HG03378 (cell line): ENCODE measurements at regions not wholly inside any gene's neighbourhood (a gene's known extent, or its start where the extent isn't known, plus 50 kb on each side); places are given as distances from the start of the nearest gene placed in this dataset.

Source experiments
- ATAC-seq: cut with Tn5 transposase; IDR thresholded peaks from one replicate; pipeline ENCODE4 v1.9.1; 2021; ENCODE audit warnings: mild to moderate bottlenecking, moderate library complexity; ENCODE audit not compliant: unreplicated experiment

DNA sequence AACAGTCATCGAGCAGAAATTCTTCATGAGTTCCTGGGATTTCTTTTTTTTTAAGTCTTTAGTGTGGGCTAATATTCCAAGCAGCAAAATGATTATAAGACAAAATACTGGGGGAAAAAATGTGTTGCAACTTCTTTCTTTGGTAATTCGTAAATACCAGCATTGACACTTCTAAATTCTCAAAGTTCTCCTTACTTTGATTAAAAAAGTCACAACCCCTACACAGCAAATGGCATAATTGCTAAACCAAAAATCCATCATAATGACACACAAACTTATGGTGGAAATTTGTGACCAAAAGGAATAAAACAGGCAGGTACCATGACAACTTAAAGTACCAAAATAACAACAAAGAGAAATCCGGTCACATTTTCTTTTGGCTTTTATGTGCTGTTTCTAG, 585.2 kb upstream of the PKN2 start:
- no peak for ATAC-seq

GRCh38 chr1:88101041-88101440, 583.0 kb upstream of the PKN2 start:
- ATAC-seq, result no peak

DNA sequence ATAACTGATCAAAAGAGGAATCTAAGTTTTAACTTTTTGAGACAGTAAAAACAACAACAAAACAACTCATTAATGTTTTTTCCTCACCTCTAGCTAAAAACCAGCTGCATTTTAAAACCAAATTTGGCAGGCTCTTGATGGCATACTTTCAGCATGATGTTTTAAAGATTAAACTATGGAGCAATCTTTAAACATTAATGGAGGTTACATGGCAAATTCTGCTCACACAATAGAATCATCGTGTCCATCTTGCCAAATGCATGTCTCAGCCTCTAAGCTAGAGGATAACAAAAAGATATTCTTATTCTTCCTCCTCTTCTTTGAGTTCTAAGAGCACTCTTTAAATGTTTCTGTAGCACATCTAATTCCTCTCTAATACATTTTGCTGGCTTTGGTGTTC, 579.8 kb upstream of the PKN2 start:
- ATAC-seq, result no peak

GRCh38 chr1:88104886-88105285, 579.2 kb upstream of the PKN2 start:
- ATAC-seq, result no peak

- no peak for ATAC-seq
Measured at GRCh38 chr1:88111816-88112215, 572.3 kb upstream of the PKN2 start.

DNA sequence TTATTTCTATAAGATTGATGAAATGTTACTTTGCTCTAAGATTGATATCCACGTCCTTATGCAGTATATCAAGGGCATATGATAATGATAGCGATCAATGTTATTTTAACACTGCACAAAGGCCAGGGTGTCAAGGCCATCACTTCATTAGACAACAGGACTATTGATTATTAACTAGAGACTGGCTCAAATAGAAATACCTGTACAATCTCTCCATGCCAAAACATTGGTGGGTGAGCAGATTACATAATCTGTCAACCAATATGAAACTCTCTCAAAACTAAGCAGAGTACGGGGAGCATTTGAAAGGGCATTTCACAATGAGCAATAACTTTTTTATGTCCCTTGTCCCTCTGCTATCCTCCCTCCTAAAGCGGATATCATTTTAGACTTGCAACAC, 566.5 kb upstream of the PKN2 start:
- no peak for ATAC-seq

- ATAC-seq, result no peak
Measured at GRCh38 chr1:88118176-88118845, 565.8 kb upstream of the PKN2 start.

DNA sequence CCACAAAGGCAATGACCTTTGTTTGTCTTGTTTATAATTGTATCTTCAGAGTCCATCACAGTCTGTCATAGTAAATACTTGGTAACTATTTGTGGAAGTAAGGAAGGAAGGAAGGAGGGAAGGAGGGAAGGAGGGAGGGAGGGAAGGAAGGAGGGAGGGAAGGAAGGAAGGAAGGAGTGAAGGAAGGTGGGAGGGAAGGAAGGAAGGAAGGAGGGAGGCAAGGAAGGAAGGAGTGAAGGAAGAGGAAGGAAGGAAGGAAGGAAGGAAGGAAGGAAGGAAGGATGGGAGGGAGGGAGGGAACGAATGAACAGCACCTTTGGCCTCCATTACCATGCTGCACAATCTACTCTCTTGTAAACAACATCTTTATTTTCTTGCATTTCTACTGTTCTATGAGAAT, 559.5 kb upstream of the PKN2 start:
- no peak for ATAC-seq

GRCh38 chr1:88126467-88126866, 557.6 kb upstream of the PKN2 start:
- no peak for ATAC-seq

GRCh38 chr1:88133991-88134390, 550.1 kb upstream of the PKN2 start:
- ATAC-seq, result no peak

- no peak for ATAC-seq
Measured at GRCh38 chr1:88134983-88135921, 548.8 kb upstream of the PKN2 start.

DNA sequence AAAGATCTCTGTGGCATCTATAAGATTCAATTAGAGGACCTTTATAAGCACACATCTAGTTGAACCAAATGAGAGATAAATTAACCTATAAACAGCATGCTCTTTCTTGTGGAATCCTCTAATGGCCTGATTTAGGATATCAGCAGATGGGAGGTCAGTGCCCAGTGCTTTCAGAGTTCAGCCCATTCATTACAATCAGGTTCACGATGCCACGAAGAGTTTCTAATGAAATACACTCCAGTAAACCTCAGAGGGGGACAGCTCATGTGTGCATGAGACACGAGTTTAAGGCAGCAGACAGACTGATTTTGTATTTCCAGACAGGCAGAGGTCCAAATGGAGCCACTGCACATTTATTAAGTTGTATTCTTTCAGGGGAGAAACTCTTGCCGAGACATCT, 544.4 kb upstream of the PKN2 start:
- no peak for ATAC-seq

- ATAC-seq, result no peak
Measured at GRCh38 chr1:88140325-88140724, 543.7 kb upstream of the PKN2 start.

DNA sequence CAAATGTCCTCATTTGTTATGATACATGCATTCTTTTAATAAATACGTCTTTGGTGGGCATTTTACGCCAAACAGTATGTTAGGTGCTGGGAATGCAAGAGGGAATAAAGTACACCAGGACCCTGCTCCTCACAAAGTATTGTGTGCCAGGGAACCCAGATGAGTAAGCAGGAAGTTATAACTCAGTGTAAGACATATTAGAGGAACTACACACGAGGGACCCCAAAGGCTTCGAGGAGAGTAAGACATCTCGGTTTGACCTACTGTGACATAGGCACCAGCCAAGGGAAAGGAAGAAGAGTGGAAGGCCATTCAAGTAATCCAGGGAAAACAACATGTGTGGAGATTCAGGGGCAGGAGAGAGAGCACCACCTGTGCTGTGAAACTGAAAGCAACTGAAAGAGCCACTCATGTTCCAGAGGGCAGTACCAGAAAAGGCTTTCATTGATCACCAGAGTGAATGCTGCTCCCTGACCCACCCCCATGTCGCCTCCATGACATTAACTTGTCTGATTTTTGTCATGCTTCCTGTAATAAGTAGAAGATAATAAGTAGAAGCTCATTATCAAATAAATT, 542.5 kb upstream of the PKN2 start:
- ATAC-seq, result no peak

DNA sequence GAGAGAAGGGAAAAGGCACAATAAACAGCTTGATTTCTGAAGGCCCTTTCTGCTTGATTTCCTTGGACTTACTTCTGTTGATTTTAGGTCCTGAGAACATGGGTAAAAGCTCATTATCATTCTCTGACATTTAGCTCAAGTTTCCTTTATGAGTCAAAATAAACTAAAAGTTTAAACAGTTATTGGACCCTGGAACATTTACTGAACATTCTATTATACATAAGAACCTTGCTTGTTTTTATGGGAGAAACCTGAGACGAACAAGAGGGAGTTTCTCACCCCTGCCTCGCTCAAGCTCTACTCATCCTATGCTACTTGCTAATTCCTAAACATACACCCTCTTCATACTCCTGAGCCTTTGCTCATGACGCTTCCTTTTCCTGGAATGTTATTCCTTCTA, 538.3 kb upstream of the PKN2 start:
- no peak for ATAC-seq

DNA sequence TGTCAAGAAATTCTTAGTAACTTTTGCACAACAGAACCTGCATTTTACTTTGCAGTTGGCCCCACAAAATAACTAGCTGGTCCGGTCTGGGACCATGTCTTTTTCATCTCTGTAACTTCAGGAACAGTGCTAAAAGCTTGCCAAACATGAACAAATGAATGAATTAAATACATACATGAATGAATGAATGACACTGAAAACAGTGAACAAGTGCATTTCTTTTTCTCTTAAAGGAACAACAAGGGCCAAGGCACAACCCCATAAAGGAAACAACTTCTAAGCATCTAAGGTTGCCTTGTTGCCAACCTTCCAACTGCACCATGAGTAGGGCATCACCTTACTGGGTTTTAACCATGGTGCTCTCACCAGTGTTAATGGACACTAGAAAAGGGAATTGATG, 534.4 kb upstream of the PKN2 start:
- ATAC-seq, result no peak

DNA sequence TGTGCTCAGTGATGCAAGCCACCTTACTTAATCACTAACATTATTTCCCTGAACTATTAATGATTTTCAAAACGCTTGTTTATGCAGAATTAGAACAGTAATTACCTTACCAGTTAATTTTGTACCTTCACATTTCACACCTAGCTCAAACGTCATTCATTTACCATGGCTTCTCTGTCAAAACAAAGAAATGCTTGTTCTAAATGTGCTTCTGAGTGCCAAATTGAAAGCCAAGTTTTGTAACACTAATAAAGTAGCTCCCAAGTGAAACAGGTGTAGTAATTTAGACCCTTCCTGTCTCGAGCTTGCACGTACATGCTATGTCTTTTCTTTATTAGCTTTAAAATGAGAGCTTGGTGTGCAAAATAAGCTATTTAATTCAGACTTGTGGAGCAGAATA, 533.7 kb upstream of the PKN2 start:
- ATAC-seq, result no peak

DNA sequence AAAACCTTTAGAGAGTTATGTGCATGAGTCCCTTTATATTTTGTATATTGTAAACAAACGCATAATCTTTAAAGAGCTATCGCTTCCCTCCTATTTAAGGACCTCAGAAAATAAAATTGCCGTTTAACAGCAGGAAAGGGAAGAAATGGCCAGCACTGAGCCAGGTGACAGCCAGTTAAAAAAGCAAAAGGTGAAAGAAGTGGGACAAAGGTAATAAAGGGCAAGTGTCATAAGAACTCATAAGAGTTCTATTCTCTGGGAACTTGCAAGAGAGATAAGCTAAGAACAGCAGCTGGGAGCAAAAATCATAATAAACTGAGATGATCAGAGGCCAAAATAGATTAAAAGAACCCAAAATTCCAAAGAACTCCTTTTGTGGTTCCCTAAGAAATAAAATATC, 520.9 kb upstream of the PKN2 start:
- no peak for ATAC-seq

DNA sequence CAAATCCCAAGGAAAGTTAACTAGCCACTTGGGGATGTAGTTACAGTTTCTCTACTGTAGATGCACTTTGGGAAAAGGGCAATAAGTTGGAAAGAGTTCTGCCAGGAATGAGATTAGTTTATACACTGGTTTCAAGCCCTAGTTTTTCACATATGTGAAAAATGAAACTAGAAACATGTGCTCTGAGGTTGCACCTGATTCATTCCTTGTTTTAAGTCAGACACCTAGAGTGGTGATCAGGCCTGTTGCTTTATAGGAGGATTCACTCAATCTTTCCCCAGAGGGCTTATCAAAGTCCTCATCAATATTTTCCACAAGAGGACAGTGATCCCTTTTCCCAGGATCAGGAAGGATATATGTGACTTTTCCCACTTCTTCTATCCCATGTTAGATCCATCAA, 515.9 kb upstream of the PKN2 start:
- no peak for ATAC-seq

GRCh38 chr1:88169139-88169538, 514.9 kb upstream of the PKN2 start:
- ATAC-seq, result no peak

- no peak for ATAC-seq
Measured at GRCh38 chr1:88169939-88170338, 514.1 kb upstream of the PKN2 start.

- no peak for ATAC-seq
Measured at GRCh38 chr1:88175120-88175630, 508.9 kb upstream of the PKN2 start.
